Spleen (tissue), 7 donors: ENCODE measurements at regions not wholly inside any gene's neighbourhood (a gene's known extent, or its start where the extent isn't known, plus 50 kb on each side); places are given as distances from the start of the nearest gene placed in this dataset.

Experiments
- POLR2AphosphoS5 ChIP-seq, 3 donors: sonication (generic); formaldehyde crosslinking; IDR thresholded peaks; one replicate each; pipeline ENCODE4 v1.5.1; 2017; ENCODE audit warnings: antibody characterized with exemption in 3 of 3
- TF ChIP-seq, protein P1 (sequence below), 11 experiments: fragments of 200-600 bp in 7 of 11; fragments of 450-650 bp in 4 of 11; sonication (generic) in 4 of 11; IDR thresholded peaks in 8 of 11; conservative IDR thresholded peaks in 3 of 11; 1 replicate in 7 of 11; 2 replicates in 4 of 11; pipeline versions ENCODE4 v1.4.0 to v1.8.0; 2016 to 2021; ENCODE audit warnings: antibody characterized with exemption in 11 of 11, inconsistent platforms in 4 of 11, mild to moderate bottlenecking in 1 of 11
- donor health status: DM: no; HTN: no; CAD: no; lungs with moderate emphysema.
- donor health status: DM: no; HTN: no; CAD: no.
- donor health status: DM: no; HTN: no; CAD: no.

DNA sequence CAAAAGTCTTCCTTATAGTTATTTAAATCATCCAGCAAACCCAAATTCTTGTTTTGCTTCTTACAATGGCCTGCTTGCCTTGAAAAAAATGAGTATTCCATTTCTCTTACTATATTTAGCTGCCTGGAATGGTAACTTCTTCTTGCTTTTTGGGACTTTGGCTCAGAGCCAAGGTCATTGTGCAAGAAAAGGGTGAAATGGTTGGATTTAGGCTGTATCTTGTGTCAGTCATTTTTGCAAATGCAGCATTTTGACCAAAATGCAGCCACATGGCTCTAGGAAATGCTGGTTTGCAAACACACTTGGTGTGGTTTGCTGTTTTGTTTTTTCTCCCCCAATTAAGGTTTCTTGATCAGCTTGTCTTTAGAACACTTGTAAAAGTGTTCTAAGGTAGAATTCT is 133.3 kb upstream of the ELL2 start:
- TF ChIP-seq, protein P1, sequence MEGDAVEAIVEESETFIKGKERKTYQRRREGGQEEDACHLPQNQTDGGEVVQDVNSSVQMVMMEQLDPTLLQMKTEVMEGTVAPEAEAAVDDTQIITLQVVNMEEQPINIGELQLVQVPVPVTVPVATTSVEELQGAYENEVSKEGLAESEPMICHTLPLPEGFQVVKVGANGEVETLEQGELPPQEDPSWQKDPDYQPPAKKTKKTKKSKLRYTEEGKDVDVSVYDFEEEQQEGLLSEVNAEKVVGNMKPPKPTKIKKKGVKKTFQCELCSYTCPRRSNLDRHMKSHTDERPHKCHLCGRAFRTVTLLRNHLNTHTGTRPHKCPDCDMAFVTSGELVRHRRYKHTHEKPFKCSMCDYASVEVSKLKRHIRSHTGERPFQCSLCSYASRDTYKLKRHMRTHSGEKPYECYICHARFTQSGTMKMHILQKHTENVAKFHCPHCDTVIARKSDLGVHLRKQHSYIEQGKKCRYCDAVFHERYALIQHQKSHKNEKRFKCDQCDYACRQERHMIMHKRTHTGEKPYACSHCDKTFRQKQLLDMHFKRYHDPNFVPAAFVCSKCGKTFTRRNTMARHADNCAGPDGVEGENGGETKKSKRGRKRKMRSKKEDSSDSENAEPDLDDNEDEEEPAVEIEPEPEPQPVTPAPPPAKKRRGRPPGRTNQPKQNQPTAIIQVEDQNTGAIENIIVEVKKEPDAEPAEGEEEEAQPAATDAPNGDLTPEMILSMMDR (IDR thresholded peaks at IDR 0.05 in 8 of 11, conservative IDR thresholded peaks at IDR 0.05 in 3 of 11), result no peak
- peak in 1 of 3 donors; percentile 27 for TF ChIP-seq POLR2AphosphoS5 (IDR thresholded peaks at IDR 0.05)
